Fibroblast of peridontal ligament (primary cell): ENCODE measurements at regions not wholly inside any gene's neighbourhood (a gene's known extent, or its start where the extent isn't known, plus 50 kb on each side); places are given as distances from the start of the nearest gene placed in this dataset.

Source experiments
- DNase-seq: peaks from one replicate; pipeline ENCODE4 v3.0.0-alpha.2; 2010; ENCODE audit errors: extremely low read depth

- no peak for DNase-seq
These were observed 123.4 kb upstream of the SLC24A5 start for GRCh38 chr15:47997195-47998080.

GRCh38 chr15:47998619-47999019 lies 122.2 kb upstream of the SLC24A5 start:
- no peak for DNase-seq

GRCh38 chr15:48001393-48002039 lies 119.3 kb upstream of the SLC24A5 start:
- DNase-seq, result no peak

- no peak for DNase-seq
These were observed 118.0 kb upstream of the SLC24A5 start for GRCh38 chr15:48002767-48003166.

- DNase-seq, result no peak
These were observed 117.3 kb upstream of the SLC24A5 start for GRCh38 chr15:48003441-48003840.

- no peak for DNase-seq
These were observed 115.7 kb upstream of the SLC24A5 start for GRCh38 chr15:48005077-48005476.

- DNase-seq, result peak; percentile 3
These were observed 114.7 kb upstream of the SLC24A5 start for GRCh38 chr15:48006031-48006511.

GRCh38 chr15:48010316-48010715 lies 110.5 kb upstream of the SLC24A5 start:
- DNase-seq, result no peak

GRCh38 chr15:48012191-48012590 lies 108.6 kb upstream of the SLC24A5 start:
- no peak for DNase-seq

GRCh38 chr15:48016865-48017264 lies 103.9 kb upstream of the SLC24A5 start:
- DNase-seq, result no peak

GRCh38 chr15:48017747-48018146 lies 103.0 kb upstream of the SLC24A5 start:
- DNase-seq, result no peak

GRCh38 chr15:48020166-48020565 lies 100.6 kb upstream of the SLC24A5 start:
- no peak for DNase-seq

GRCh38 chr15:48021336-48022086 lies 99.3 kb upstream of the SLC24A5 start:
- no peak for DNase-seq

GRCh38 chr15:48025118-48025517 lies 95.7 kb upstream of the SLC24A5 start:
- peak; percentile 2 for DNase-seq

- DNase-seq, result no peak
These were observed 92.1 kb upstream of the SLC24A5 start for GRCh38 chr15:48028712-48029111.

- DNase-seq, result no peak
These were observed 91.1 kb upstream of the SLC24A5 start for GRCh38 chr15:48029642-48030041.

GRCh38 chr15:48031466-48031865 lies 89.3 kb upstream of the SLC24A5 start:
- no peak for DNase-seq

- no peak for DNase-seq
These were observed 88.8 kb upstream of the SLC24A5 start for GRCh38 chr15:48031973-48032372.

GRCh38 chr15:48032911-48033310 lies 87.9 kb upstream of the SLC24A5 start:
- DNase-seq, result no peak

GRCh38 chr15:48038221-48038620 lies 82.6 kb upstream of the SLC24A5 start:
- no peak for DNase-seq

- DNase-seq, result no peak
These were observed 80.5 kb upstream of the SLC24A5 start for GRCh38 chr15:48040166-48040817.

- DNase-seq, result no peak
These were observed 79.3 kb upstream of the SLC24A5 start for GRCh38 chr15:48041454-48041853.
